Rectal smooth muscle tissue (tissue), 1 donor: ENCODE measurements at regions not wholly inside any gene's neighbourhood (a gene's known extent, or its start where the extent isn't known, plus 50 kb on each side); places are given as distances from the start of the nearest gene placed in this dataset.

Source experiments
- H3K27ac ChIP-seq: one replicate; pipeline ENCODE4 v1.7.0; 2013; ENCODE audit warnings: low read depth, low read length, inconsistent platforms
- H3K27me3 ChIP-seq: one replicate; pipeline ENCODE4 v1.7.0; 2013; ENCODE audit warnings: low read length; ENCODE audit not compliant: control insufficient read depth, insufficient read depth
- H3K36me3 ChIP-seq: one replicate; pipeline ENCODE4 v1.7.0; 2013; ENCODE audit warnings: low read length; ENCODE audit not compliant: control insufficient read depth, insufficient read depth
- H3K4me1 ChIP-seq: one replicate; pipeline ENCODE4 v1.7.0; 2013; ENCODE audit warnings: low read length; ENCODE audit not compliant: control insufficient read depth, insufficient read depth
- H3K4me3 ChIP-seq: one replicate; pipeline ENCODE4 v1.7.0; 2013; ENCODE audit warnings: low read length
- H3K9ac ChIP-seq: one replicate; pipeline ENCODE4 v1.7.0; 2013; ENCODE audit warnings: low read length

GRCh38 chr11:112715056-112715455, 246.2 kb upstream of the NCAM1 start:
- Histone ChIP-seq H3K27me3 (no peaks in the 10 kb centered on the region), H3K4me3 (no peak overlapping the region), H3K9ac (no peak overlapping the region), H3K4me1 (no peaks in the 10 kb centered on the region), H3K36me3 (no peaks in the 10 kb centered on the region), H3K27ac (no peak overlapping the region)

DNA sequence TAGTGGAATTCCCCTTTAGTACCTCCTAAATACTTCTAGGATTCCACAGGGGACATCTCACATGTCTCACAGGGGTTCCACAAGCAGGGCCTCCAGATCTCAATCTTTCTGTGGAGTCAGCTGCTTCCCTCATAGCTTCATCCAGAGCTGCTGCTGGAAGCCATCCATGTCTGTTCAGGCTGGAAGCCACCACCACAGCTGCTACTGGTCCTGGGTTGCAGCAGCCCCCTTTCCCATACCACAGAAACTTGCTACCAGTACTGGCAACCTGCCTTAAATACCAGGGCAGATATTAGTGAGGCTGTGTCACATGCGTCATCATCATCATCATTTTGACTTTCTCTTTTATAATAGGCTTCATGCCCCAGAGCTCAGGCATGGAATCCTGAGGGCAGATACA, 242.7 kb upstream of the NCAM1 start:
- Histone ChIP-seq H3K4me3 (no peak overlapping the region), H3K27me3 (no peaks in the 10 kb centered on the region), H3K36me3 (no peaks in the 10 kb centered on the region), H3K9ac (no peak overlapping the region), H3K27ac (no peak overlapping the region), H3K4me1 (no peaks in the 10 kb centered on the region)

- Histone ChIP-seq H3K36me3 (no peaks in the 10 kb centered on the region), H3K27me3 (no peaks in the 10 kb centered on the region), H3K9ac (no peak overlapping the region), H3K4me3 (no peak overlapping the region), H3K27ac (no peak overlapping the region), H3K4me1 (no peaks in the 10 kb centered on the region)
Measured at GRCh38 chr11:112719736-112720525, 241.3 kb upstream of the NCAM1 start.

DNA sequence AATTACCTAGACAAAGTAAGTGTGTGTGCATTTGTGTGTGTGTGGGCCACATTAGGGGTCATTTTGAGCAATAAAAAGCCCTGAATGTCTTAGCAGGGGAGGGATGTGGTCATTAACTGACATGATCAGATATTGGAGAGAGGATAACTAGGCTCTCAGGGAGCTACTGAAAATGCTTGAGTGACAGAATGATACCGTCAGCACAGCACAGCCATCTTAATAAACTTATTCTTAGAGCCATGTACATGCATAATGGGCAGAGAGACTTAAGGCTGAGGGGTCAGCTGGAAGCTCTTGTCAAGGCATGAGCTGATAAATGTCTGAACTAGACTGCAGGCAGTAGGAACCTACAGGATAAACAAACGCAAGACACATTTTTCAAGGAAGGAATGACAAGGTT, 239.1 kb upstream of the NCAM1 start:
- H3K27ac ChIP-seq = no peak overlapping the region

DNA sequence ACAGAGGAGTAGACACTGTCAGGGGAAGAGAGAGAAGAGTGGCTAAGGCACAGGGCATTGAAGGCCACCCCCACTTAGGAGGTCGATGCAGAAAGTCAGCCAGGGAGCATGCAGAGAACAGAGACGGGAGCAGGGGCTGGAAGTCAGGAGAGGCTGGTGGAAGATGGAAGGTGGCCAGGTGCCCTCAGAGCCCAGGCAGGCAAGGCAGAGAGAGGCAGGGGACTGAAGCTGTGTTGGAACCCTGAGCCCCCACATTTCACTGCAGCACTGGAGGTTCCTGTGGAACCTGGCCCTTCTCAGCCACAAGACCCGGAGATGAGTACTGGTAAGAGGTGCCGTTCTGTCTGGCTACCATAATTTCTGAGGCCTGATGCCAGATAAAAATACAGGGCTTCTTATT, 238.3 kb upstream of the NCAM1 start:
- no peak overlapping the region for H3K4me3 ChIP-seq
- H3K4me1 ChIP-seq = no peaks in the 10 kb centered on the region
- H3K9ac ChIP-seq = no peak overlapping the region
- H3K27me3 ChIP-seq = no peaks in the 10 kb centered on the region
- H3K36me3 ChIP-seq = no peaks in the 10 kb centered on the region
- H3K27ac ChIP-seq = no peak overlapping the region

More for the DNA sequence above, 239.1 kb upstream of the NCAM1 start:
- no peaks in the 10 kb centered on the region for H3K36me3 ChIP-seq
- no peak overlapping the region for H3K9ac ChIP-seq
- H3K4me1 ChIP-seq = no peaks in the 10 kb centered on the region
- no peaks in the 10 kb centered on the region for H3K27me3 ChIP-seq
- no peak overlapping the region for H3K4me3 ChIP-seq

GRCh38 chr11:112723676-112724495, 237.3 kb upstream of the NCAM1 start:
- no peaks in the 10 kb centered on the region for H3K27me3 ChIP-seq
- H3K27ac ChIP-seq = no peak overlapping the region
- no peaks in the 10 kb centered on the region for H3K36me3 ChIP-seq
- H3K4me3 ChIP-seq = no peak overlapping the region
- no peaks in the 10 kb centered on the region for H3K4me1 ChIP-seq
- no peak overlapping the region for H3K9ac ChIP-seq

DNA sequence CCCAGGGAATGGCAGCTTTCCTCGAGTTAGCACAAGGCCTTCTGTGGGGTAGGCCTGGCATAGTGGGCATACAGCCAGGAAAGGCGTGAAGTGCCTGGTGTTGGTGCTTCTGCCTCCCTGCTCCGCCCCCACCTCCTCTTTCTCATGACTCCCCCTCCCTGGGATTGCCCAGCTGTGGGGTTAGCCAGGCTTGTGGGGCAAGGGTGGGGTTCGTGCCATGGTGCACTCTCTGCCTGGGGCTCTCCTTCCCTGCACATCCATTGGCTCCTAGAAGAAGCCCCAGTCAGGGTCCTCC, 236.8 kb upstream of the NCAM1 start:
- Histone ChIP-seq H3K4me1 (no peaks in the 10 kb centered on the region), H3K9ac (no peak overlapping the region), H3K27ac (no peak overlapping the region), H3K4me3 (no peak overlapping the region), H3K36me3 (no peaks in the 10 kb centered on the region), H3K27me3 (no peaks in the 10 kb centered on the region)

- Histone ChIP-seq H3K27ac (no peak overlapping the region), H3K9ac (no peak overlapping the region), H3K4me1 (no peaks in the 10 kb centered on the region), H3K27me3 (no peaks in the 10 kb centered on the region), H3K36me3 (no peaks in the 10 kb centered on the region), H3K4me3 (no peak overlapping the region)
Measured at GRCh38 chr11:112725636-112726035, 235.6 kb upstream of the NCAM1 start.

DNA sequence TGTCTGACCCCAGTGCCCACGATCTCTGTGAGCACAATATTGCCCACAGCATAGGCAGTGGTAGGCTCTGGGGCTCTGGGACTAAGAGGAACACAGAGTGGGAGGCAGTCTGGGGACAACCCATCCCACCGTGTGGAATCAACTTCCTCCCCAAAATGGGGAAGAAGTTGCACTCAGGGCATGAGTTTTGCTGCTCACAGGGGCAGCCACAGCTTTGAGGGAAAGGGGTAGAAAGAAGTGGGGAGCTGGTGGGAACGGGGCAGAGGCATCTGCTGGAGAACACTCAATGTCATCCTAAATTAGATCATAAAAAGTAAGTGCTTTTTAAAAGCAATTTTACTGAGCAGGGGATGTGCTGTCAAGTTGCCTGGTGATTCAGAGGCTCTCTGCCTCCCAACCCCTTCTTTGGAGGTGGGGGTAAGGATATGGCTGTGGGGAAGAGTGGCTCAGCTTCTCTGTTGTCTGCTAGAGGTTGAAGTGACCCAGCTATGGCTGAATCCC, 233.8 kb upstream of the NCAM1 start:
- Histone ChIP-seq H3K27ac (no peak overlapping the region), H3K27me3 (no peaks in the 10 kb centered on the region), H3K4me3 (no peak overlapping the region), H3K4me1 (no peaks in the 10 kb centered on the region), H3K9ac (no peak overlapping the region), H3K36me3 (no peaks in the 10 kb centered on the region)

GRCh38 chr11:112728288-112728687, 232.9 kb upstream of the NCAM1 start:
- Histone ChIP-seq H3K27me3 (no peaks in the 10 kb centered on the region), H3K36me3 (no peaks in the 10 kb centered on the region), H3K4me3 (no peak overlapping the region), H3K4me1 (no peaks in the 10 kb centered on the region), H3K9ac (no peak overlapping the region), H3K27ac (no peak overlapping the region)

GRCh38 chr11:112728716-112729115, 232.5 kb upstream of the NCAM1 start:
- H3K4me1 ChIP-seq = no peaks in the 10 kb centered on the region
- H3K27me3 ChIP-seq = no peaks in the 10 kb centered on the region
- H3K36me3 ChIP-seq = no peaks in the 10 kb centered on the region
- H3K27ac ChIP-seq = no peak overlapping the region
- H3K9ac ChIP-seq = no peak overlapping the region
- H3K4me3 ChIP-seq = no peak overlapping the region

GRCh38 chr11:112730591-112730990, 230.6 kb upstream of the NCAM1 start:
- no peak overlapping the region for H3K9ac ChIP-seq
- H3K27ac ChIP-seq = no peak overlapping the region
- H3K4me1 ChIP-seq = no peaks in the 10 kb centered on the region
- H3K36me3 ChIP-seq = no peaks in the 10 kb centered on the region
- H3K27me3 ChIP-seq = no peaks in the 10 kb centered on the region
- no peak overlapping the region for H3K4me3 ChIP-seq

GRCh38 chr11:112731538-112731937, 229.7 kb upstream of the NCAM1 start:
- no peaks in the 10 kb centered on the region for H3K27me3 ChIP-seq
- H3K36me3 ChIP-seq = no peaks in the 10 kb centered on the region
- no peaks in the 10 kb centered on the region for H3K4me1 ChIP-seq
- no peak overlapping the region for H3K27ac ChIP-seq
- no peak overlapping the region for H3K4me3 ChIP-seq
- no peak overlapping the region for H3K9ac ChIP-seq
